Endothelial cell of umbilical vein (primary cell): ENCODE measurements at regions not wholly inside any gene's neighbourhood (a gene's known extent, or its start where the extent isn't known, plus 50 kb on each side); places are given as distances from the start of the nearest gene placed in this dataset.

ENCODE experiments used
- BruUV-seq: library from RNA; stranded (reverse); fragments of 400-500 nt; replicated peaks from 2 replicates; lab custom pipeline; 2021; lab: Mats Ljungman, UMichigan
- CTCF ChIA-PET: fragments of 300-600, 350-600 bp; sonication (Branson Sonifier 250); formaldehyde crosslinking; loops from one replicate; lab custom pipeline; 2021; ENCODE audit warnings: antibody characterized with exemption, inconsistent platforms; lab: Charles Lee
- POLR2A ChIA-PET: fragments of 300-600, 350-600 bp; sonication (Branson Sonifier 250); formaldehyde crosslinking; loops from one replicate; lab custom pipeline; 2021; ENCODE audit warnings: antibody characterized with exemption, inconsistent platforms; lab: Charles Lee
- DNase-seq: peaks from one replicate; pipeline ENCODE4 v3.0.0-alpha.2; 2011; ENCODE audit warnings: low read depth, low spot score
- FAIRE-seq: peaks from 2 replicates; lab custom pipeline; 2011; peaks lifted over from hg19 to GRCh38; lab: Jason Lieb, UNC
- H2AFZ ChIP-seq: 2 replicates; pipeline ENCODE4 v1.6.0; 2012; ENCODE audit warnings: low read depth, low read length, control low read depth, inconsistent platforms
- H3K27ac ChIP-seq: 2 replicates; pipeline ENCODE4 v1.5.1; 2011; ENCODE audit warnings: low read depth, mild to moderate bottlenecking, control low read depth, low read length, moderate library complexity; ENCODE audit not compliant: insufficient read depth
- H3K27me3 ChIP-seq, 2 experiments: 2 replicates each; pipeline versions ENCODE4 v1.6.0 to v1.6.1; 2011; ENCODE audit warnings: low read length in 2 of 2, mixed read lengths in 1 of 2; ENCODE audit not compliant: control insufficient read depth in 2 of 2, insufficient read depth in 2 of 2
- H3K36me3 ChIP-seq, 2 experiments: 2 replicates in 1 of 2; 3 replicates in 1 of 2; pipeline ENCODE4 v1.5.1; 2011; ENCODE audit warnings: low read length in 2 of 2, mild to moderate bottlenecking in 1 of 2, moderate library complexity in 1 of 2; ENCODE audit not compliant: control insufficient read depth in 2 of 2, insufficient read depth in 2 of 2; ENCODE audit errors: extremely low read depth in 1 of 2
- H3K4me1 ChIP-seq: 3 replicates; pipeline ENCODE4 v1.5.1; 2011; ENCODE audit warnings: mild to moderate bottlenecking, low read length; ENCODE audit not compliant: control insufficient read depth, insufficient read depth; ENCODE audit errors: extremely low read depth
- H3K4me2 ChIP-seq: 2 replicates; pipeline ENCODE4 v1.6.1; 2011; ENCODE audit warnings: low read length, control low read depth, mixed read lengths; ENCODE audit not compliant: insufficient read depth
- H3K4me3 ChIP-seq, 3 experiments: fragments of 200-600 bp in 1 of 3; sonication (generic), shearing (Covaris generic) in 1 of 3; replicated peaks in 1 of 3; 2 replicates each; pipeline ENCODE4 v1.5.1; 2011 to 2016; ENCODE audit warnings: control low read depth in 3 of 3, low read length in 3 of 3, mild to moderate bottlenecking in 2 of 3, inconsistent platforms in 1 of 3, low read depth in 1 of 3, moderate library complexity in 1 of 3; ENCODE audit not compliant: insufficient read depth in 1 of 3
- H3K79me2 ChIP-seq: 2 replicates; pipeline ENCODE4 v1.6.0; 2012; ENCODE audit warnings: low read length, inconsistent platforms; ENCODE audit not compliant: control insufficient read depth, insufficient read depth
- H3K9ac ChIP-seq: replicated peaks from 2 replicates; pipeline ENCODE3; 2011; ENCODE audit warnings: low read length, control low read depth; ENCODE audit not compliant: insufficient read depth; ENCODE audit errors: extremely low read depth
- H3K9me1 ChIP-seq: replicated peaks from 3 replicates; pipeline ENCODE4 v1.6.0; 2011; ENCODE audit warnings: mild to moderate bottlenecking, low read length; ENCODE audit not compliant: control insufficient read depth, insufficient read depth; ENCODE audit errors: extremely low read depth
- H3K9me3 ChIP-seq: replicated peaks from 2 replicates; pipeline ENCODE4 v1.5.1; 2012; ENCODE audit warnings: low read length, inconsistent platforms; ENCODE audit not compliant: control insufficient read depth, insufficient read depth
- H4K20me1 ChIP-seq: replicated peaks from 2 replicates; pipeline ENCODE3; 2011; ENCODE audit warnings: mild to moderate bottlenecking, low read length; ENCODE audit not compliant: control insufficient read depth, insufficient read depth; ENCODE audit errors: extremely low read depth
- EZH2 ChIP-seq: IDR thresholded peaks from 2 replicates; pipeline ENCODE4 v1.6.1; 2012; ENCODE audit warnings: borderline replicate concordance, low read depth, mild to moderate bottlenecking, moderate library complexity, low read length, inconsistent platforms; ENCODE audit not compliant: severe bottlenecking
- FOS ChIP-seq: IDR thresholded peaks from 2 replicates; pipeline ENCODE4 v1.6.1; 2011; ENCODE audit warnings: mild to moderate bottlenecking, low read length, moderate library complexity, borderline replicate concordance; ENCODE audit not compliant: insufficient read depth
- GATA2 ChIP-seq: IDR thresholded peaks from 2 replicates; pipeline ENCODE4 v1.7.0; 2011; ENCODE audit warnings: low read depth, mild to moderate bottlenecking, moderate library complexity, mixed read lengths, low read length; ENCODE audit not compliant: insufficient read length, insufficient read depth
- JUN ChIP-seq: IDR thresholded peaks from 2 replicates; pipeline ENCODE4 v1.6.1; 2011; ENCODE audit warnings: borderline replicate concordance, low read depth; ENCODE audit not compliant: insufficient read length, insufficient read depth
- MYC ChIP-seq: IDR thresholded peaks from one replicate; pipeline ENCODE4 v1.6.1; 2011; ENCODE audit warnings: mild to moderate bottlenecking, low read depth, low read length
- POLR2A ChIP-seq: IDR thresholded peaks from 2 replicates; pipeline ENCODE4 v1.6.1; 2012; ENCODE audit warnings: low read depth, mild to moderate bottlenecking, control low read depth, low read length
- POLR2AphosphoS5 ChIP-seq: IDR thresholded peaks from 2 replicates; pipeline ENCODE4 v1.6.1; 2012; ENCODE audit warnings: low read depth, mild to moderate bottlenecking, control low read depth, low read length, moderate library complexity; ENCODE audit not compliant: insufficient read depth
- dilution Hi-C: fragments of 300-500 bp; cut with MboI; formaldehyde crosslinking; loops from one replicate; pipeline ENCODE4 v1.15.0; 2019; ENCODE audit warnings: low sequenced_read_pairs; ENCODE audit not compliant: extremely low pct_ligation_motif_present
- intact Hi-C: fragments of 100-400 bp; cut with micrococcal nuclease; formaldehyde crosslinking; loops from one replicate; pipeline ENCODE4 v1.10.0; 2022
- TF ChIP-seq, protein P1 (sequence below): IDR thresholded peaks from 2 replicates; pipeline ENCODE4 v1.6.1; 2011; ENCODE audit not compliant: insufficient read depth, insufficient read length
- TF ChIP-seq, protein P2 (sequence below), 2 donors: IDR thresholded peaks; 1 replicate in 1 of 2; 2 replicates in 1 of 2; pipeline ENCODE4 v1.5.1; 2011; ENCODE audit warnings: low read length in 2 of 2, mild to moderate bottlenecking in 2 of 2, moderate library complexity in 2 of 2, control low read depth in 1 of 2, inconsistent platforms in 1 of 2, low read depth in 1 of 2; ENCODE audit not compliant: insufficient read depth in 1 of 2; ENCODE audit errors: extremely low read depth in 1 of 2

DNA sequence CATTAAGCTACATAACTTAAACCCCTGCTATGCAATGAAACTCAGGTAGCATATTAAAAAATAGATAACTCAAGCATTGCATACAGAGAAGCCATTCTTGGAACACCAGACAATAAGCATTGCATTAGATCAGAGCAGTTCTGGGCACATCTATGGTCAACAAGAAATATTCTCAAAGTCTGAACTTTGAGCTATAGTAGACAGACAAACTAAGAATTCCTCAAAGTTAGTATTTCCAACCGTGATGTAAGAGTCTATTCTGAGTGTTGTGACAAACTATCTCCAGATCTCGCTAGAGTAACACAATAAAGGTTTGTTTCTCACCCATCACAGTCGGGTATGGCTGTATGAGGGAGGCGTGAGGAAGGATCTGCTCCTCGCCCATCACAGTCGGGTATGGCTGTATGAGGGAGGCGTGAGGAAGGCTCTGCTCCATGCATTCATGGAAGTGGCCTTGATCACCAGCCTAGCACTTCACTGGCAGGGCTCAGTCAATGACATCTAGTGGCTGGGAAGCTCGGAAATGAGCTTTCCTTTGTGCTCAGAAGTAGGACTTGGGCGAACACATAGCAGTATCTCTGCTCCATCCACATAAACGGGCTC lies 61.6 kb upstream of the ANKRD1 start:
- BruUV-seq, result no TSS peak
- CTCF ChIA-PET, result interaction anchor here (1.2 to 1.8 kb wide), 2 partner anchors 16 to 71 kb away, joined by 3 read pairs; no protein-coding TSS in a partner anchor
- Histone ChIP-seq H4K20me1 (no peaks in the 10 kb centered on the region), H3K36me3 (no peaks in the 10 kb centered on the region), H2AFZ (no peak overlapping the region), H3K9ac (no peak overlapping the region), H3K27ac (no peak overlapping the region), H3K9me1 (no peaks in the 10 kb centered on the region), H3K4me1 (no peaks in the 10 kb centered on the region), H3K4me2 (no peak overlapping the region), H3K9me3 (no peaks in the 10 kb centered on the region), H3K79me2 (no peaks in the 10 kb centered on the region), H3K27me3 (peaks cover 0 to 1% of the 10 kb centered on the region in 2 experiments), H3K4me3 (no peak overlapping the region)
- dilution Hi-C loops, result no loop called here
- DNase-seq, result no peak
- no peak for FAIRE-seq
- POLR2A ChIA-PET, result no interaction called here
- TF ChIP-seq MYC, result no peak
- TF ChIP-seq JUN, result no peak
- TF ChIP-seq EZH2, result no peak
- TF ChIP-seq GATA2, result no peak
- TF ChIP-seq, protein P1, sequence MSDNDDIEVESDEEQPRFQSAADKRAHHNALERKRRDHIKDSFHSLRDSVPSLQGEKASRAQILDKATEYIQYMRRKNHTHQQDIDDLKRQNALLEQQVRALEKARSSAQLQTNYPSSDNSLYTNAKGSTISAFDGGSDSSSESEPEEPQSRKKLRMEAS, result no peak
- TF ChIP-seq POLR2A, result no peak
- TF ChIP-seq FOS, result no peak
- TF ChIP-seq POLR2AphosphoS5, result no peak
- TF ChIP-seq, protein P2, sequence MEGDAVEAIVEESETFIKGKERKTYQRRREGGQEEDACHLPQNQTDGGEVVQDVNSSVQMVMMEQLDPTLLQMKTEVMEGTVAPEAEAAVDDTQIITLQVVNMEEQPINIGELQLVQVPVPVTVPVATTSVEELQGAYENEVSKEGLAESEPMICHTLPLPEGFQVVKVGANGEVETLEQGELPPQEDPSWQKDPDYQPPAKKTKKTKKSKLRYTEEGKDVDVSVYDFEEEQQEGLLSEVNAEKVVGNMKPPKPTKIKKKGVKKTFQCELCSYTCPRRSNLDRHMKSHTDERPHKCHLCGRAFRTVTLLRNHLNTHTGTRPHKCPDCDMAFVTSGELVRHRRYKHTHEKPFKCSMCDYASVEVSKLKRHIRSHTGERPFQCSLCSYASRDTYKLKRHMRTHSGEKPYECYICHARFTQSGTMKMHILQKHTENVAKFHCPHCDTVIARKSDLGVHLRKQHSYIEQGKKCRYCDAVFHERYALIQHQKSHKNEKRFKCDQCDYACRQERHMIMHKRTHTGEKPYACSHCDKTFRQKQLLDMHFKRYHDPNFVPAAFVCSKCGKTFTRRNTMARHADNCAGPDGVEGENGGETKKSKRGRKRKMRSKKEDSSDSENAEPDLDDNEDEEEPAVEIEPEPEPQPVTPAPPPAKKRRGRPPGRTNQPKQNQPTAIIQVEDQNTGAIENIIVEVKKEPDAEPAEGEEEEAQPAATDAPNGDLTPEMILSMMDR (IDR thresholded peaks at IDR 0.05; ENCODE audit: extremely low read depth in 1 of 2, insufficient read depth in 1 of 2, low read depth in 1 of 2, low read length in 2 of 2), result no peak
- intact Hi-C loops, result loop anchor here (1.0 kb wide), 1 partner anchor 32 kb away; no protein-coding TSS in a partner anchor
